AG08396 (cell line): ENCODE measurements at regions not wholly inside any gene's neighbourhood (a gene's known extent, or its start where the extent isn't known, plus 50 kb on each side); places are given as distances from the start of the nearest gene placed in this dataset.
"Not testable (repeated sequence)": the region's sequence is repeated elsewhere in the genome, so short reads cannot be mapped to it uniquely, and the experiment has no call there.

Experiments
- DNase-seq: peaks from one replicate; pipeline ENCODE4 v3.0.0; 2012; ENCODE audit warnings: low spot score, mixed read lengths

DNA sequence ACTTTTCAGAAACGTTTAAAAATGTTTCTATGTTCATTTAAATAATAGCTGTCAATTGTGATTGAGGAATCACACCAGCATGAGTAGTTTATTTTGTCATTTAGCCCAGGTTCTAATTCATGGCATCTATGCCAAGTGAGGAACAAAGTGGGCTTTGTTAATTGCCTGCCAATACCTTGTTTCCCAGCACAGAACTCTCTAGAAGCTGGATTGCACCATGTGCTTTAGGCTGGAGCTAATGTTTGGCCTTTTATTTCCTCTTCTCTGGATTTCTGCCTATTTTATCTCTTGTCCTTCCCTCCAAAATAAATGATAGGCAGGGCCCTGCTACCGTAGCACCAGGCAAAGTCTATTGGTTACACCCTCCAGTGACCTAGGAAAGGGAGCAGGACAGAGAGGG is 109.9 kb upstream of the ITGB1 start:
- DNase-seq, result no peak

DNA sequence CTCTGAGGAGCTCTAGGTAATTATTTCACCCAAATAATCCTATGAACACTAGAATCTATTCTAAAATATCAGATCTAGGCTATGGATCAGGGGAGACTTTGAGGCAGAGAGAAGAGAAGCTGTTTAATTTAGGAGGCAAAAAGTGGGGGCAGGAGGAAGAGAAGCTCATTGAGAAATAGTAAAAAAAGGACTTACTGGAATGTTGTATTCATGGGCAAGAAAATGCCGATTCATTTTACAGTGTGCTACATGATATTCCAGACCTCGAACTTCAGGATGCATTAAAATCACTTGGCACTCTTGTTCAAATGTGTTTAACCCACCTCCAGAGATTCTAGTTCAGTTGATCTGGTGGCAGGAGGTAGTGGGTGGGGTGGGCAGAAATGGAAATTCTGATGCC is 109.5 kb upstream of the ITGB1 start:
- no peak for DNase-seq

DNA sequence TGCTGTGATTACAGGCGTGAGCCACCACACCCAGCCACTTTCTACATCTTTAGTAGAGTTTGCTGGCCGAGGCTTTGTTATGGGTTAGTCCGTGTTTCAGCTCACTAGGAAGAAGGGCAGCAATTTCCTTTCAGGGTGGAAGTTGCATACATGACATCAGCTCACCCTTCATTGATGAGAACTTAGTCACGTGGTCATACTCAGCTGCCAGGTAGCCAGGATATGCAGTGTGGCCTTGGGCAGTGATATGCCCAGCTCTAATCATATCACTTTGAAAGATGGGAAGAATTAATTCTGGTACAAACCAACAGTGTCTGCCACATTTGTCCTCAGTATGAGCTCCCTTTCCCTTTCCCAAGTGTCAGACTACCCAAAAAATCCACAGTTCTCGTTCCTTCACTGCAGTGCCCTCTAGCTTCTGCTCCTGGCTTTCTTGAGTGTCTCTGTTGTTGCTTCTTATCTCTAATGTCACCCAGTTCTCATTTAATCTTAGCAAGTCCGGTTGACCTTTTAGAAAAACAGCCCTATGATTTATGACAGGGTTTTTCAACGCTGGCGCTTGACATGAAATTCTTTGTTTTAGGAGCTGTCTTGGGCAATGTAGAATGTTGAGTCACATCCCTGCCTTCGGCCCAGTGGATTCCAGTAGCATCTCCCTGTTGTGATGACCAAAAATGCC is 108.7 kb upstream of the ITGB1 start:
- no peak for DNase-seq

DNA sequence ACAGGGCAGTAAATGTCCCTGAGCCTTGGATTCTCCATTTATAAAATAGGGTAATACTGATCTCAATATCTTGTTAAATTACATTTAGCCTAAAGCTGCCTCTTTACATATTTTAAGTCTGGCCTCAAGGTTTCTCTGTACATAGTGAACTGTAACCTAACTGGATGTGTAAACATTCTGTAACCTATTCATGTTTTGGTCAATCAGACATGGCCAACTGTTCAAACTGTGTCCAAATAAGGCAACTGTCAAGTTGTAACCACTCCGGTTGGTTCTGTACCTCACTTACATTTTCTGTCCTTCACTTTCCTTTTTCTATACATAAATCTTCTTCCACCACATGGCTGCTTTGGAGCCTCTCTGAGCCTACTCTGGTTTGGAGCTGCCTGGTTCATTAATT is 107.1 kb upstream of the ITGB1 start:
- no peak for DNase-seq

DNA sequence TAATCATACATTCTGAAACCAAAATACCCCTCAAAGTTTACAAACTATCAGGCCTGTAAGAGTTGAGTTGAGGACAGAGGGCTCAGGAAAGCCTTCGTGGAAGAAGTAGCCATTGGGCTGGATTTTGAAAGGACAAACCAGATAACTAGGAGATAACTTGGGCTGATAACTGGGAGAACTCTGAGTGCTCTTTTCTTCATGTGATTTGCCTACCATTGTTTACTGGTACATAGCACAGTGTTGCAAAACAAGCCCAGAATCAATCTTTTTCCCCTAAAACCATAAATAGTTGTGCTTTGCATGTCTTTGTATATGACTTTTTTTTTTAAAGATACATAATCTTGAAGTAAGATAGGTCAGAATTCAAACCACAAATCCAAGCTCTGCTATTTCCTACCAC is 106.7 kb upstream of the ITGB1 start:
- no peak for DNase-seq

DNA sequence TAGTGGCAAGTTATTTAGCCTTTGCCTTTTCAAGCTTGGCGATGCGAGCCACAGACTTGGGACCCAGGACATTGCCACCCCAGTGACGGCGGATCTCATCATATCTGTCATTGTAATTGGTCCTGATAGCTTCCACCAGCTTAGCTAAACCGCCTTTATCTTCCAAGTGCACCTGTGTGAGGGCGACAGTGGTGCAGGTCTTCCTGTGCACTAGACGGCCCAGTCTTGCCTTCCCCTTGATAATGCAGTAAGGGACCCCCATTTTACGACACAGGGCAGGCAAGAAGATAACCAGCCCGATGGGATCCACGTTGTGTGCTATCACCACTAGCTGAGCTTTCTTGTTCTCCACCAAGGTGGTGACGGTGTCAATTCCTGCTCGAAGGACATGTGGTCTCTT is 99.6 kb upstream of the ITGB1 start:
- DNase-seq, result no peak

DNA sequence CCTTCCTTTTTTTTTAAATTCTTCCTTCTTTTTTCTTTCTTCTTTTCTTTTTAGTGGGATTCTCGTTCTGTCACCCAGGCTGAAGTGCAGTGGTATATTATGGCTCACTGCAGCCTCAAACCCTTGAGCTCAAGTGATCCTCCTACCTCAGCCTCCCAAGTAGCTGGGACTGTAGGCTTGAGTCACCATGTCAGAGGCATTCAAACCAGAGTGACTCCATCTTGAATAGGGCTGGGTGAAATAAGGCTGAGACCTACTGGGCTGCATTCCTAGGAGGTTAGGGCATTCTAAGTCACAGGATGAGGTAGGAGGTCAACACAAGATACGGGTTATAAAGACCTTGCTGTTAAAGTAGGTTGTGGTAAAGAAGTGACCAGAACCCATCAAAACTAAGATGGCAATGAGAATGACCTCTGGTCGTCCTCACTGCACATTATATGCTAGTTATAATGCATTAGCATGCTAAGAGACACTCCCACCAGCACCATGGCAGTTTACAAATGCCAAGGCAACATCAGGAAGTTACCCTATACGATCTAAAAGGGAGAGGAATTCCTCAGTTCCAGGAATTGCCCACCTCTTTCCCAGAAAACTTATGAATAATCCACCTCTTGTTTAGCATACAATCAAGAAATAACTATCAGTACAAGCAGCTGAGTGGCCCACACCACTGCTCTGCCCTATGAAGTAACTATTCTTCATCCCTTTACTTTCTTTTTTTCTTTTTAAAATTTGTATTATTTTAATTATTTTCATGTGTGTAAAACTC is 99.0 kb upstream of the ITGB1 start:
- no peak for DNase-seq

DNA sequence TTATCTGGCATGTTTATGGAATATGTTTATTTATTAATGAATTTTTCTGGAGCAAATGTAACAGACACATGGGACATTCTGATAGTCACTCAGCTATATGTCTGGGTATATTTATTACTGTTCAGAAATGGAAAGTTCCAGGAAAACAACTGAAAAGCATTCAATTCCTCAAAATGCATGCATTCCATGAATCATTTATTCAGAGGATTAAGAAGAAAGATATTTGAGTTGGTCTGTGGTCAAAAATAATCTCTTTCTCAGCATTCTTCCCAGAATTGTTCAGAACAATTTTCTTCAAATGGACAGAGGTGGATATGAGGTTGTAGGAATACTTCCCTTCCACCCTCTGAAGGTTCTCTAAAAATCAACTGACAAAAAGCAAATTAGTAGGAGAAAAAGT is 97.6 kb upstream of the ITGB1 start:
- DNase-seq, result no peak

DNA sequence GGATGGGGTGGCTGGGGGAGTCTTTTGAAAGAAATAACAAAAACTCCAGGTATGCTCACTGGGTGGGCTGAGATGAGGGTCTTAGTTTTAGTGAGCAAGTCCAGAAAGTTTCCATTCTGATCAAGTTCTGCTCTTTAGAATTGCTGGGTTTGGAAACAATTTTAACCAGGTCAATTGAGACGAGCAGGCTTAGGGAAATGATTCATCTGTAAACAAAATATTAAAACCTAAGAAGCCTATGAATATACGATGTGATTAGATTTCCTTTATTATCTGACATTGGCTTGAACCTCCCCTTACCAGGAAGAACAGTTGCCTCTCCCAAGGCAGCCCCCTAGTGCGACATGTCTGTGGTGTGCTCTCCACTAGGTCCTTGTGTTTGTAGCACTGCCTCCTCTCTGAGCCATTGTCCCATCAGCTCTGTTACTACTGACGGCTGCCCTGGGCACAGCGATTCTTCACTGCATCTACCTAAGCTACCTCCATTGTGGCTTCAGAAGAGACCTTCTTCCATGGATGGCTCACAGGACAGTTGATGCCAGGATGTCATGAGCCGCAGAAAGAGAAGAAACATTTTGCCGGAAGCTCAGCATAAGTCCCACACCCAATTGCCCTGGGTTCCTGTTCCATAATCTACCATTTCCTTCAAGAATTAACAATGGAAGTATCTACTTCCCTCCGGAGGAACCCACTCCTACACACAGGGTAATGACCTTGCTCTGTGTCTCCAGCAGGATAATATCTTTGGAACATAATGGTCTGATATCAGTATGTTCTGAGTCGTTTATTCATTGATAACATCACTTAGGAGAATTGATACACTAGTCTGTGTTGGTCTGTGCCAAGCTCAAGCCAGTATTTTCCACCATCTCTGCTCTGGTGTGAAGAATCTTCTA is 95.1 kb upstream of the ITGB1 start:
- no peak for DNase-seq

DNA sequence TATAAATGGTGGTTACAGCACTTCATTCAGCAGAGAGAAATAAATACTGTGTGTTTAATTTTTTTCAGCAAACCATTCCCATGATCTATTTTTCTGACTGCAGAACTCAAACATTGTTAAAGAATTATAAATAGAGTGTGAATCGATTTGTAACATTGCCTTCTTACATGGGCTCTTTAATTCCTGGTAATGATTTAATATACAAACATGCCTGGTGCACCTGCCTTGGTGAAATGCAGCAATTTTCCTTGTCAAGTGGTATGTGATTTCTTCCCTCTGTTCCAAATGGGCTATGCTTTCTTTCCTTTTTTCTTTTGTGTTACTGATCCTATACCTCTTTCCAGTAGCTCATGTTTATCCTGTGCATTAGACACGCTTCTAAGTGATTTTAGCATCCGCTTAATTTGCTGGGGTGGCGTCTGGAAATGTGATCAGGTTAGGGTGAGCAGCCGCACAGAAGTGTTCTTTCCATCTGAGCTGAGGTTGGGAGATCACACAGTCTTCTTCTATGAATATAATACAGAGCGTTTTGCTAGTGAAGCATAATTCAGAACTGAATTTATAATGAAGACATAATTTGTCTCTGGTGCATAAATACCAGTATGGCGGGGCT is 94.3 kb upstream of the ITGB1 start:
- DNase-seq, result no peak

DNA sequence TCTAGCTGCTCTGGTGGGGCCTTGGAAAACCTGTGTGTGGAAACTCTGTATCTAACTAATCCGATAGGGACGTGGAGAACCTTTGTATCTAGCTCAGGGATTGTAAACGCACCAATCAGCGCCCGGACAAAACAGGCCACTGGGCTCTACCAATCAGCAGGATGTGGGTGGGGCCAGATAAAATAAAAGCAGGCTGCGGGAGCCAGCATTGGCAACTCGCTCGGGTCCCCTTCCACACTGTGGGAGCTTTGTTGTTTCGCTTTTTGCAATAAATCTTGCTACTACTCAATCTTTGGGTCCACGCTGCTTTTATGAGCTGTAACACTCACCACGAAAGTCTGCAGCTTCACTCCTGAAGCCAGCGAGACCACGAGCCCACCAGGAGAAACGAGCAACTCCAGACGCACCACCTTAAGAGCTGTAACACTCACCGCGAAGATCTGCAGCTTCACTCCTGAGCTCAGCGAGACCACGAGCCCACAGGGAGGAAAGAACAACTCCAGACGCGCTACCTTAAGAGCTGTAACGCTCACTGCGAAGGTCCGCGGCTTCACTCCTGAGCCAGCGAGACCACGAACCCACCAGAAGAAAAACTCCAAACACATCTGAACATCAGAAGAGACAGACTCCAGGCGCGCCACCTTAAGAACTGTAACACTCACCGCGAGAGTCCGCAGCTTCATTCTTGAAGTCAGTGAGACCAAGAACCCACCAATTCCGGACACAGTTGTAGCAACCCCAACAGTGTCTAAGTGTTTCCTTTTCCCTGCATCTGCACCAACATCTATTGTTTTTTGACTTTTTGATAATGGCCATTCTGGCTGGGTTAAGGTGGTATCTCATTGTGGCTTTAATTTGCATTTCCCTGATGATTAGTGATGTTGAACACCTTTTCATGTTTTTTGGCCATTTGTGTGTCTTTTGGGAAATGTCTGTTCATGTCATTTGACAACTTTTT is 92.2 kb upstream of the ITGB1 start:
- DNase-seq, result not testable (repeated sequence)

DNA sequence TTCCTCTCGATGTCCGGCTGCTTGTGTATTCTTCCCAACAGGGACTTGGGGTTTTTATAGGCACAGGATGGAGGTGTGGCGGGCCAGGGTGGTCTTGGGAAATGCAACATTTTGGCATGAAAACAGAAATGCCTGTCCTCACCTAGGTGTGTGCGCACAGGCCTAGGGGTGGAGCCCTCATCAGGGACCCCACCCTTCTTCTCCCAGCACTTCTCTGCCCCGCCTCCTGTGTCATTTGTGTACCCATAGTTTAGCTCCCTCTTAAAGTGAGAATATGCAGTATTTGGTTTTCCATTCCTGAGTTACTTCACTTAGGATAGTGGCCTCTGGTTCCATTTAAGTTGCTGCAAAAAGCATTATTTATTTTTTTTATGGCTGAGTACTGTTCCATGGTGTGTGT is 90.2 kb upstream of the ITGB1 start:
- no peak for DNase-seq

DNA sequence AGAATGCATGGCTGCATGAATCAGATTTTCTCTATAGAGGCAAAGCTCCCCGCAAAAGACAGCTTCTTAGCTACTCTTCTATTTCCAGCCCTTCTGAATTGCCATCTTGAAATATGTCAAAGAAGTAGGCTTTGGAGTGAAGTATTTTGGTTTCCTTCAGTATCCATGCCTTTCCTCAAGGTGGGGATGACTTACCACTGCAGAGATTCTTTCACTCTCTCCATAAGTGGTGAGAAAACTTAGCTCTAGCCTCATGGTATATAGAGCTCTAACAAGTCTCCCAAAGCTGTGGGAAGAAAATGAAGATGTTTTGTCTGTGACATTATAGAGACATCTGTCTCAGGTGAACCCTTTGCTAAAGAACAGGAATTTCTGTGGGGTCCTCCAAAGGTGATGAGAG is 89.6 kb upstream of the ITGB1 start:
- DNase-seq, result no peak

DNA sequence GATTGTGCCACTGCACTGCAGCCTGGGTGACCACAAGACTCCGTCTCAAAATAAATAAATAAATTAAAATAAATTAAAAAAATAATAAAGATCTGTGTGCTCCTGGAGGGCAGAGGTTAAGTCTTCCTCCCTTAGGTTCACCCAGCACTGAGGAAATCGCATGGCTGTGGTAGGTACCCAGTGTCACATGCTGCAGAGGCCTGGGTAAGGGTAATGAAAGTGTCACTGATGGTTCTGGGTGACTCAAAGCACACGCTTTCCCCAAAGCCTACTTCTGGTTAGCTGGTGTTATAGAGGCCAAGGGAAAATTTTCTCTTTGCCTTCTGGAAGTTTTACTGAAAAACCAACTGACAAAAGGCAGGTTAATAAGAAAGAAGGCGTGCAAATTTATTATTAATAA is 88.8 kb upstream of the ITGB1 start:
- no peak for DNase-seq

DNA sequence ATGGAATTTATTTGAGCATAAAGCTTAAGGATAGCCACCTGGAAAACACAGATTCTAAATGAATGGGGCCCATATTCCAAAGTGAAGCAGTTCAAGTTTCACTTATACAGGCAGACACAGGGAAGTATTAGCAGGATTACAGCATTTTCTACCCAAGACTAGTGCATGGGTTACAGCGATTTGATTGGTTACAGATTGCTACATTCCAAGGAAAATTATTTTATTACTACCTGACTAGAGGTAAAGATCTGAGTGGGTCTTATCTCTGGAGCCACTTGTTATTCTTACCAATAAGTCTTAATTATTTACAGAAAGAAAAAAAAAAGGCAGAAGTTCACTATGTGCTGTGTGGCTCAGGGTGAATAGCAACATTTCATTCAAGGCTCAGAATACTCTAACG is 87.4 kb upstream of the ITGB1 start:
- no peak for DNase-seq

DNA sequence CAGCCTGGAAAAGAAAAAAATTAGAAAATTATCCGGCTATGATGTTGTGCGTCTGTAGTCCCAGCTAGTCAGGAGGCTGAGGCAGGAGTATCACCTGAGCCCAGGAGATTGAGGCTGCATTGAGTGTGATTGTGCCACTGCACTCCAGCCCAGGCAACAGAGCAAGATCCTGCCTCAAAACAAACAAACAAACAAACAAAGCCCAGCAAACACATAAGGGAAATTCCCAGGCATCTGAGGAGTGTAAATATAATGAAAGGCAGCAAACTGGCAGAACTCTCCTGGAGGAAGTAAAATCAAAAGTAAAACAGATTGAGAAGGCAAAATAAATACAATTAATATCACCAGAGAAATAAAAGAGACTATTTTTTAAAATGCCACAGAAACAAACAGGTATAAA is 84.5 kb upstream of the ITGB1 start:
- DNase-seq, result no peak

DNA sequence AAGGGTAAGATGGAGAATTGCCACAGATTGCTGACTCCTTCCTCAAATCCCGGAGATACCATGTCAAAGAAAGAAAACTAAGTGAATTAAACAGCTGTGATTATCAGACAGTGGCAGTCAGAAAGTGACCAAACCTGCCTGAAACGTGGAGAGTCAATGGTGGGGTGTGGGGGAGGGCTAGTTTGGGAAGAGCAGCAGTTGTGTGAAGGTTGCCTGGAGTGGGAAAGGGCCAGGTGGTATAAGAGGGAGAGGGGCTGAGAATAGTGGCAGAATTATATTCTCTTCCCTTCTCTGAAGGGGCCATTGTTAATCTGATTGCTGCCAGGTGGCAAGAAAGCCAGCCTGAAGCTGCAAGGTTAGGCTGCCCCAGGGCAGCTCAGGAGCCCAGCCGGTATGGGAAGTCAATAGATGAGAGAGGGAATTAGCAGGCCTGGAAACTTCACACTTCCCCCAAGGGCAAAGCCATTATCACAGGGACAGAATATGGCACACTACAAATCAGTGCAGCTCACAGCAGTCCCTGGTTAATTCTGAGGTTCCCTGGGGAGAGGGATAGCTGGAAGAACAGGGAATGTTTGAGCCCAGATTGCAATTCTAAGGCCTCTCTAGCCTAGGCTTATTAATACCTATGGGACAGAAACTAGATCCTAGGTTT is 83.9 kb upstream of the ITGB1 start:
- no peak for DNase-seq

DNA sequence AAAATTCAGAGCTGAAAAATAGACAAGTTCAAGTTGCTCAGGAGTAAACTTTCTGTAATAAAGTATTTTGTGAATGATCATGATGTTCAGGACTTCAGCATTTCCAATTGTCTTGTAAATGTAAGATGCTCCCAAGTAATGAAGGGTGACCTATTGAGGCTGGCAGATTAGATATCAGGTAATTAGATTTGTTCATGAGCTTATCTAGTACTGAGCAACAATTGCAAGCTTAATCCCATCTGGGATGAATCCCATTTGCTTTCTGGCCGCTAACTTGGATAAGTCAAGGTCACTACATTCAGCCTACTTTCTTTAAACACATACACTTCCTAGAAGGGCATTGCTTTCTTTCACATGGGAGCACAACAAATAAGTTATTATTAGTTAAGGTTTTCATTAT is 82.4 kb upstream of the ITGB1 start:
- no peak for DNase-seq

DNA sequence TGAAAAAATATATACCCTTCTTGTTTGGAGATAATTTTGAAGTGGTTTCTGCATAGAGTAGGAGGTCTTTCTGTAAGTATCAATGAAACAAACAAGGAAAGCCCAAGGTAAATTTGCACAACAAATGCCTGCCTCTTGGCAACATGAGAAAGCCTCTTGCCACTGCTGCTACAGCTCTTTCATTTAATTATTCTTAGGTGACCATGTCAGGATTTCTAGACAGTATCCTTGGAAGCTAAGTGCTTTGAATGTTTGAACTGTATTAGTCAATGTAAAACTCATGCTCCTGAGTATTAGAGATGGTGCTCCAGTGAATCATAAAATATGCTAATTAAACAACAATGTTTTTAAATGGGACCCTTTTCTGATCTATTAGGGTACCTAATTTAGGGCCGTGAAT is 81.2 kb upstream of the ITGB1 start:
- no peak for DNase-seq

DNA sequence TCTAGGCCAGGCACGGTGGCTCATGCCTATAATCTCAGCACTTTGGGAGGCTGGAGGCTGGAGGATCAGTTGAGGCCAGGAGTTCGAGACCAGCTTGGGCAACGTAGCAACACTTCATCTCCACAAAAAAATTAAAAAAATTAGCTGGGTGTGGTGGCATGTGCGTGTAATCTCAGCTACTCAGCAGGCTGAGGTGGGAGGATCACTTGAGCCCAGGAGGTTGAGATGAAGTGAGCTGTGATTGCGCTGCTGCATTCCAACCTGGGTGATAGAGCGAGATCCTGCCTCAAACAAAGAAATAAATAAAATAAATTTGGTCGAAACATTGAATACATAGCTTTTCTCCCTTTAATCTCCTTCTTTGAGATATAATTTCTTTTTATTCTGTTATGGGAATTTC is 80.6 kb upstream of the ITGB1 start:
- DNase-seq, result no peak

DNA sequence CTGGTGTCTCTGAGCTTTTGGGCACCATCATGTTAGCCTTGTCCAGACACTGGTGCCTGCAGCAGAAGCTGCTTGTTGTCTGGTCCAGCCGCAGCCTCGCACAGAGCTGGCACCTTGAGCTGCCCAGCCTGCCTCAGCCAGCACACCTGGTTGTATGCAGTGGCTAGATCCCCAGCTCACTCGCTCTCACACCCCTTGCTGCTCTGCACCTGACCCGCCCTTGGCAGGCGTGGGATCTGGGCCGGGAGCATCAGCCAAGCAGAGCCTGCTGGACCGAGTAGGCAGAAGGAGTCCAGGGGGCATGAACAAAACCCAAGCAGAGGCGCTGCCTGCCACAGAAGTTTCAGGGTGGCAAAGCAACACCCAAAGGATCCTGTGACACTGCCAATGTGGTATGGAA is 79.7 kb upstream of the ITGB1 start:
- DNase-seq, result no peak
